DMS153 treated with DMSO at 0.1 percent for 48 hours (cell line): ENCODE measurements at regions not wholly inside any gene's neighbourhood (a gene's known extent, or its start where the extent isn't known, plus 50 kb on each side); places are given as distances from the start of the nearest gene placed in this dataset.

Experiments used
- DNase-seq: peaks from one replicate; lab custom pipeline; 2025; ENCODE audit not compliant: unreplicated experiment; lab: John Stamatoyannopoulos, UW

GRCh38 chr2:43039376-43040080 lies 186.9 kb downstream of the ZFP36L2 start:
- no peak for DNase-seq

DNA sequence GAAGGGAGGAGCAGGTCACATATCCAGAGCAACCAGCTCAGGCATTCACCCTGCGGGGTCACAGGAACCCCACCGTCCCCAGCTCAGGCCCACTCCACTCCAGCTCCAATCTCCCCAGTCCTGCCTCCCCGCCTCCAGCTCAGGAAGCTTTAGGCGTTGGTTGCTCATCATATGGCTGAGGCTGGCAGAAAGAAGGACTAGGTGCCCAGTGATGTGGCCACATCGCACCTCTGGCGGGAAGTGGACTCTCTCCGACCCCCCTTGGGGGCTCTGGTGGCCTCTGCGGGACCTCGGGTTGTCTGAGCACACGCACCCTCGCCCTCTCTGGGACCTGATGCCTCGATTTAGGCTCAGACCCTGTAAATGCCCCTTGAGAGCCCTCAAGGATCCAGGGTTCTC lies 187.7 kb downstream of the ZFP36L2 start:
- no peak for DNase-seq

DNA sequence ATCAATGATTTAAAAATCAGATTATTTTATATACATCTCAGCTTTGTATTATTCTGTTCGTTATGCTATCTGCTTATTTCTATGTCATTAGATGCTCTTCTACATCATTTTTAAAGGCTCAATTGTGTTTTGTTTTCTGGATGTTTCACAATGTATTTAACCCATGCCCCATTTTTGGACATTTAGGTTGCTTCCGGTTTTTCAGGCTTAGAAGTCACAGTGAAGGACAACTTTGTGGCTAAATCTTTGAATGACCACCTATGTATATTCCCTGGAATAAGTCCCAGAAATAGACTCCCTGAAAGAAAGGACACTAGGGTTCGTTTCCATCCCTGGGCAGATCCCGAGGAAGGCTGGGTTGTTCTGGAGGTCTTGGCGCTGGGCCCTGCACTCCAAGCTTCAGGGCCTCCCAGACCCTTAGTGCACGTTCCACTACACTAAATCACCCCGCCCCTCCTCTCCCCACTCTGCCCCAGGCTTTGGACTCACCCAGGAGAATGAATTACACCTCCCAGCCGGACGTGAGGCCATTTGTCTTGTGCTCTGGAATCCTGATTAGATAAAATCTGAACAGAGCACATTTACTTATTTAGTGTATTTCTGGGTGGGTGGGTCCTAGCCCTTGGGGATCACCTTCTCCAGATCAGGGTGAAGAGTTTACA lies 188.2 kb downstream of the ZFP36L2 start:
- DNase-seq = no peak

DNA sequence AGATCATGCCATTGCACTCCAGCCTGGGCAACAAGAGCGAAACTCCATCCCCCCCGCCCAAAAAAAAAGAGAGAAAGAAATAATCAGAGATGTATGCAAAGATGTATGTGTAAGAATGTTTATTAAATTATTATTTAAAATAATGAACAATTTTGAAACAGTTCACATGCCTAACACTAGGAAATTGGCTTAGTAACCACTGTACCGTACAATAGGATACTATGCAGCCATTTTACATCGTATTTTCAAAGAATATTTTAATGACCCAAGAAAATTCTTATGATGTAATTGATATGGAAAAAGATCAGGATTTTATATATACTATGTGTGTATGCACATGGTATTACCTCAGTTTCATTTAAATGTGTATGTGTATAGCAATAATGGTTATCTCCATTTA lies 190.5 kb downstream of the ZFP36L2 start:
- no peak for DNase-seq

DNA sequence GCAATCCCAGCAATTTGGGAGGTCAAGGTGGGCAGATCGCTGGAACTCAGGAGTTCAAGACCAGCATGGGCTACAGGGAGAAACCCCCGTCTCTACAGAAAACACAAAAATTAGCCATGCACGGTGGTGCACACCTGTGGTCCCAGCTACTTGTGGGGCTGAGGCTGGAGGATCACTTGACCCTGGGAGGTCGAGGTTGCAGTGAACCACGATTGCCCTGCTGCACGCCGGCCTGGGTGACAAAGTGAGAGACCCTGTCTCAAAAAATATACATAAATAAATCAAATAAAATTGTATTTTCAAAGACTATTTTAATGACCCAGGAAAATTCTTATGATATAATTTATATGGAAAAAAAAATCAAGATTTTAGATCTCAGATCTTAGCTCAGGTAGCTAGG lies 191.5 kb downstream of the ZFP36L2 start:
- DNase-seq = no peak

- DNase-seq = no peak
Measured at GRCh38 chr2:43034242-43034619, 192.2 kb downstream of the ZFP36L2 start.

GRCh38 chr2:43033466-43034241 lies 192.8 kb downstream of the ZFP36L2 start:
- no peak for DNase-seq

DNA sequence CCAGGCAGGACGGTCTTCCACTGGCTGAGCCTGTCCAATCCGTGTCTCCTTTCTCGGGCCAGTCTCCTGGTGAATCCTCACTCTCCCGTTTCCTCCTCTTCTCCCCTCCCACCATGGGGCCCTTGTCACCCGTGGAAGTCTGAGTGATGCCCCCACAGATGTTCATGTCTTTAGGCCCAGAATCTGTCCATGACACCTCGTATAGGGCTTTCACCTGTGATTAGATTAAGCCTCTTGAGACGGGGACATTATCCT lies 193.5 kb downstream of the ZFP36L2 start:
- DNase-seq = no peak

GRCh38 chr2:43032213-43033015 lies 194.0 kb downstream of the ZFP36L2 start:
- peak; percentile 20 for DNase-seq

DNA sequence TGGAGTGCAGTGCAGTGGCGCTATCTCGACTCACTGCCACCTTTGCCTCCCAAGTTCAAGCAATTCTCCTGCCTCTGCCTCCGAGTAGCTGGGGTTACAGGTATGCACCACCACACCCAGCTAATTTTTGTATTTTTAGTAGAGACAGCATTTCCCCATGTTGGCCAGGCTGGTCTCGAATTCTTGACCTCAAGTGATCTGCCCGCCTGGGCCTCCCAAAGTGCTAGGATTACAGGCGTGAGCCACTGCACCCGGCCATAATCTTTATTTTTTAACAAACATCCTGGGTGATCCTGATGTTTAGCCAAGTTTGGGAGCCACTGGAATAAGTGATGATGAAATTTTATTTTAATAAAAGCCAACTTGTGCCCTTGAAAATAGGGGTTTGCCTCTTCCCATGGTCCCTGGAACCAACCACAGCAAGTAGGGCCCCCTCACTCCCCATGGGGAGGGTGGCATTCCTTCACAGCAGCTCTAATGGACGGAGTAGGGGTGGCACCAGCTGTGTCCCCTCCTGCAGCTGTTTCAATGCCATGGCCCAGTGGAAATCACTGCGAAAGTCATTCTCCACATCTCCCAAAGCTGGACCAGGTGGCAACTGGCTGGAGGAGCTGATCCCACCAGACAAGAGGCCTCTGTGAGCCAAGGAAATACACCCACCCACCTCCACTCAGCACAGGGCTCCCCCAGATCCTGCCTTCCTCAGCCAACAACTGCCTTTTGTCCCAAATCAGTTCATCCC lies 194.8 kb downstream of the ZFP36L2 start:
- no peak for DNase-seq

- no peak for DNase-seq
Measured at GRCh38 chr2:43030551-43031307, 195.7 kb downstream of the ZFP36L2 start.

DNA sequence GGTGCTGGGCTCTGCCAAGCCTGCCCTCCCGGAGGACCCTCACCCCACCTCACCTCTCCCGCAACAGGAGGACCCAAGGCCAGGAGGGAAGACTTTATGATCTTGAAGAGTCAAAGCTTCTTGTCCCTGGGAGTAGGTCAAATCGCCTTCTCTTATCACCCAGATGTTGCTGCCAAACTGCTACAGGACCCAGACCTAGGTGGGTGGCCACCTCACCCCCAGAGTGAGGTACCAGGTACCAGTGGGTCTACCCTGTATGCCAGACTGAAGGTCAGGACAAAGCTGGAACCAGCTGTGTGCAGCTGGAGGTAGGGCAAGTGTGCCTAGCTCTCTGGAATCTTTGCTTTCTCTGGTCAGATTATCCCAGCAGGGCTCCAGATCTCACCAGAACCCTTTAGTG lies 197.2 kb downstream of the ZFP36L2 start:
- no peak for DNase-seq

- DNase-seq = no peak
Measured at GRCh38 chr2:43028188-43028587, 198.2 kb downstream of the ZFP36L2 start.

DNA sequence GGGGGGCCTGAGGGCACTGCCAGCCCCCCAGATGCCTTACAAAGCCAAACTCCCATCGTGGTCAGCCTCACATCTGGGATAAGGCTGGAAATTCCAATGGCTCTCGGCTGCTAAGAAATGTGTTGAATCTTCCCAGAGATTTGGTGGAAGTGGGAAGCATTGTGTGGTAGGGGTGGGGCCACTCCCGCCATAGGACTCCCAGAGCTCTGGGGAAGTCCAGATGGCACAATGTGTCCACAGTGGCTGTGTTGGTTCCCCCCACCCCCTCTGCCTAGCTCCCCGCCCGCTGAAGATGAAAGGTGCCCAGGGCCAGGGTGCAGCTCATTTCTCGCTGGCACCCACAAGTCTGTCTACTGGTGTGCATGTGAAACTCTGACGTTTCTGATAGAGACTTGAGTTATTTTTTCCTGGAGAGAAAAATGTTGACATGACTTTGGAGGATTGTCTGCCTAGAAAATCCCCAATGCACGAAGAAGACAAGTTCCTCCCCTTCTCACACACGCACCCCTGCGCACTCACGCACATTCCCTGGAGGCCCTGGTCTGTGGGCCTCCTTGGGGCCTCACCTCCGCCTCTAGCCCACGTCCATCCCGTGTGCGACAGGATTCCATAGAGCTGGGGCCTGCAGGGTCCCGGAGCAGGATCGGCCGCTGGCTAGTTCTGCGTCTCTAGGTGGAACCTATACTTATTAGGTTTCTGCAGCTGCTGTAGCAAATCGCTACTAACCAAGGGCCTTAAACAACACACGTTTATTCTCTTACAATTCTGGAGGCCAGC lies 199.1 kb downstream of the ZFP36L2 start:
- DNase-seq = no peak

DNA sequence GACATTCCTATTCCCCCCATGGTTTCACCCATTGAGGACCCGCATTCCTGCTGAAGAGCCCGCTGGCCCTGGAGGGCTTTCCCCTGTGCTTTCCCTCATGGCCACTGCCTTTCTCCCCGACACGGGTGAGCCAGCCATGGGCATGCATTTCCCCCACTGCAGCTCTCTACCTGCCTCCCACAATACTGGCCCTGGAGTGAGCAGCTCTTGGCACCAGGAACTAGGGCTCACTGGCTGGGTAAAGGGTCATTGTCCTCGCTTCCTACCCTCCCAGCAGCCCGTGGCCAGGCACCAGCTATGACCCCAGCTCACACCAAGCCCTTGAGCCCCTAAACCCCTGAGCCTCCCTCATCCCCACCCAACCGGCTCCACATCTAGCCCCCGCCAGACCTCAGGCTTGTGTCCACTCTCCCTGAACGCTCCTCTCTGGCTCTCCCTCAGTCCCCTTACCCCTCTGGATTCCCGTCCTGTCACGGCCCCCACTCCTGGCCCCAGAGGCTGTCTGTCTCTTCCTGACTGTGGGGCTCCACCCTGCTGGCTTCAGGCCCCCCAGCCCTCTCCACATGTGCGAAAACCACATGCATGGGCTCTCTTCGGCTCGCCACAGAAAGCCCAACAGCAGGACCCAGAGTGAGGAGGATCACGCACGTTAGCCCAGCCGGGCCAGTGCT lies 199.8 kb downstream of the ZFP36L2 start:
- DNase-seq = no peak

DNA sequence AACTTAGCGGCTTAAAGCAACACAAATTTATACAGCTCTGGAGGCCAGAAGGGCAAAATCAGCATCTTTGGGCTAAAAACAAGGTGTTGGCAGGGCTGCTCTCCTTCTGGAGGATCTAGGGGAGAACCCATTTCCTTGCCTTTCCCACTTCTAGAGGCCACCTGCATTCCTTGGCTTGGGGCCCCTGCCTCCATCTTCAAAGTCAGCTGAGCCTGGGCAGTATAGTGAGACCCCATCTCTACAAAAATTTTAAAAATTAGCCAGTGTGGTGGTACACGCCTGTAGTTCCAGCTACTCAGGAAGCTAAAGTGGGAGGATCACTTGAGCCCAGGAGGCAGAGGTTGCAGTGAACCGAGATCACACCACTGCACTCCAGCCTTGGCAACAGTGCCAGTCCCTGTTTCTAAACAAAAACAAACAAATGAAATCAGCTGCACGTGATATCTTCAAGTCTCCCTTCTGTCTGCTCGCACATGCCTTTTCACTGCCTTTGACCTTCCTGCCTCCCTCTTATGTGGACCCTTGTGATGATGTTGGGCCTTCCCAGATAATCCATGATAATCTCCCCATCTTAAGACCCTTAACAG lies 200.6 kb downstream of the ZFP36L2 start:
- DNase-seq = no peak

DNA sequence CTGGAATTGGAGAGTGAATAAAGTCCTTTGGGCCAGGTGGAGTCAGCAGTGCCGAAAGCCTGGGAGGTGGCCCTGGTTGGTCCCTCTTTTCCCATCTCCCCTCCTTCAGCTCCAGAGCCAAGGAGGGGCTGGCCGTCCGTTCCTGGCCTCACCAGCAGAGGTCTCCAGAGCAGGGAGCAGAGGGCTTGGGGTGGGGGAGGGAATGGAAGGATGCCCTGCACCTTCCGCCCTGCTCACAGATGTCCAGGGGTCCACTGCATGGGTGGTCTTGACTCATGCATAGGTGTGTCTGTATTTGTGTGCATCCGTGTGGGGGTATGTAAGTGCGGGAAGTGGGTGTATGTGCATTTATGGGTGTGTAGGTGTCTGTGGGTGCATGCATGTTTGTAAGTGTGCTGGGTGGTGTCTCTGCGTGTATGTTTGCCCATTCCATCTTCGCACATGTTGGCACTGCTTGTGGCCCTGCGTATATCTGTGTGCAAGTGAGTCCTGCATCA lies 201.8 kb downstream of the ZFP36L2 start:
- no peak for DNase-seq

GRCh38 chr2:43023791-43024514 lies 202.5 kb downstream of the ZFP36L2 start:
- no peak for DNase-seq
